ENCODE measurements at regions not wholly inside any gene's neighbourhood (a gene's known extent, or its start where the extent isn't known, plus 50 kb on each side); places are given as distances from the start of the nearest gene placed in this dataset.

DNA sequence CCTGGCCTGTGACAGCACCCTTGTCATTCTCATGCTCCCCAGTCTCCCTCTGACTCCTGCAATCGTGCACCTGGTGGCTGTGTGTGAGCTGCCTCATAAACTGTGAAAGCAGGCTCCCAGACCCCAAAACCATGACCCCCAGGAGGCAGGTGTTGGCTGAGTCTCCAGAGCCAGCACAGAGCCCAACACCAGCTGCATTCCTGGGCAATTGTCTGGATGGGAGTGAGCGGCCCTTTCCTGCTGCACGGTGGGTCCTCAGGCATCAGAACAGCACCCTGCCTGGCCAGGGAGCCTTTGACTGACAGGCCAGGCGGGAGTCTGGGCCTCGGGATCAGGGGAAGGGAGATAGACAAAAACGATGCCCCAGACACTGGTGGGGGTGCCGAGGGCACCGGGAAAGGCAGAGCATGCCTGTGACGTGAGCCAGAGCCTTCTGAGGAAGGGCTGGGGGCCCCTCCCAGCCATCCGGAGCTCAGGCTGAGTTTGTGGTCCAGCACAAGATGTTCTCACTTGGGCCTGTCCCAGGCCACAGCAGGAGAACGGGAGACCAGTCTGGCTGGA is 135.1 kb upstream of the GPC1 start:
- no peak for DNase-seq

DNA sequence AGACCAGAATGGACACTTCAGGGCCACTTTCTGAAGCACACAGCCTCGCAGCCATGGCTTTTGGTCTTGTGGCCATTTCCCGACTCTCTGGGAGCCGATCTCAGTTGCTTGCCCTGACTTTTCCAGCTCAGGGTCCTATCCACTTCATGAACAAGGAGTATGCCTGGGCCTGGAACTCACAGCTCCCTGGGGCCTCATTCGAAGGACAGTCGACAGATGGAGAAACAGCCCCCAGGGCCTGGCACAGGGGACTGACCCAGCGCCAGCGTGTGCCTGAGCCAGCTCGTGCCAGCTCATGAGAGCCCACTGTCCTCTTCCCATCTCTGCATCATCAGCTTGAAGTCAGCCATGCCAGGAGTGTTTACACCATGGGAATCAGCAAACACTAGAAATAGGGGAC is 134.6 kb upstream of the GPC1 start:
- no peak for DNase-seq

DNA sequence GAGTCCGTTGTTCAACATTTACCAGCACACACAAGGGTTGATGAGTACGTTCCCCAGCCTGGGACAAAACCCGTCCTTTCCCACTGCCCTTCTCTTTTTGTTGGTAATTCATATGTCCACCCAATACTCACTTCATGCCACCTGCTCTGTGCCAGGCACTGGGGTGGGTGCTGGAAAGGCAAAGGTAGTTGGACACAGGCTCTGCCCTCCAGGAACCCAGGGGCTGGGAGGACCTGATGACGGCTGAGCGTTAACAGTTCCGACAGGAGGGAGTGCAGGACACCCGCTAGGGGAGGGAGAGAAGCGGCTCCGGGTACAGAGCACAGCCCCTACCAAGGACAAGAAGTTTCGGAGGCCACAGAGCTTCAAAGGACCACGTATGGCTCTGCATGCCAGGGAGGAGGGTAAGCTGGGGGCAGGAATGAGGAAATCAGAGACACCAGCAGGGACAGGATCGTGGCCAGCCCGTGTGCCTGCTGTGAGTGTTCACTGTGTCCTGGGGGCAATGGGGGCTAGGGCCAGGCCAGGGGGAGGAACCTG is 134.1 kb upstream of the GPC1 start:
- DNase-seq = no peak

DNA sequence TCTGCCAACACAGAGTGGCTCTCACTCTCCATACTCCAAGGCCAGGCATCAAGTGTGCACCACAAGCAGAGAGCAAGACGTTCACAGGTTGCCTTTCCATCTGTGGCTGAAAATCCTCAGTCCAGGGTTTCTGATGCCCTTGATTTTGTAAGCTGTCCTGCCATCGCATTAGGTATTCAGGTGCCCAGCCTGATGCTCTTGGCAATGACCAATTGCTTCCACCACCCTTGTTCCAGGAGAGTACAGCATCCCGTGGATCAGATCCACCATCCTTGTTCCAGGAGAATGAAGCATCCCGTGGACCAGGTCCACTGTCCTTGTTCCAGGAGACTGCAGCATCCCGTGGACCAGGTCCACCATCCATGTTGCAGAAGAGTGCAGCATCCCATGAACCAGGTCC is 133.4 kb upstream of the GPC1 start:
- no peak for DNase-seq

GRCh38 chr2:240302933-240303595 is 132.4 kb upstream of the GPC1 start:
- DNase-seq = no peak

DNA sequence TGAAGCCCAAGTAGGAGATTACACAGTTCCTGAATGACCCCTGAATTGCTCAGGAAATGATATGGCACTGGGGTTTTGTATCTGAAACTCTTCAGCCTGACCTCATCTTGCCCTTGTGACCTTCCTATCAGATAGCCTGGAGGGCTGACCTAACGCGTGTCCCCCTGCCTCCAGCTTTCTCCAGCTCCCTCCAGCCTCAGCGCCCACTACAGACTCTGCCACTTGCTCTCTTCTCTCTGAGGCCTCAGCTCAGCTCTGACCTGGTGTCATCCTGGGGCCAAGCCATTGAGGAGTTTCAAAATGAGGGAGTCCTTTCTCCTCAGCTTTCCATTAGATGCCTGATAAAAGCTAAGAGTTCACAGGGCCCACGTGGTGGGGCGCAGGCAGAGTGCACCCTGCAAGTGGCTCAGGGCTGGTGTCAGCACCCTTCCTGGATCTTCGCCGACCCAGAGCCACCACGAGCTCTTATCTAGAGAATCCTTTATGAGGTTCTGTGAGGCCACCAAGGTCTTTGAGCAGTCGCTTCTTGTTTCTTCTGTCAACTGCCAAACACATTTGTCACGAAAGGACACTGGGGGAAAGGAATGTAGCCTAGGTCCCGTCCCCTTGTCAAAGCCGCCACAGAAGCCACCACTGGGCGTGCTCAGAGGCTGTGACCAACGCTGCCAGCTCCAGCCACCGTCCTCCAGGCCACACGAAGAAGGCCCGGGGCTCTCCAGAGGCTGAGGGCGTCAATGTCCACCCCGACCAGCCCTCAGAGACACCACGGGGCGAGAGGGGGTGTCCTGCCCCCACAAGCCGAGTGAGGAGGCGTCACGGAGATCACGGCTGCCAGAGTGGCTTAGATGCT is 131.3 kb upstream of the GPC1 start:
- no peak for DNase-seq

GRCh38 chr2:240304746-240305161 is 130.7 kb upstream of the GPC1 start:
- no peak for DNase-seq

- no peak for DNase-seq
Measured at GRCh38 chr2:240305369-240305962, 130.0 kb upstream of the GPC1 start.

DNA sequence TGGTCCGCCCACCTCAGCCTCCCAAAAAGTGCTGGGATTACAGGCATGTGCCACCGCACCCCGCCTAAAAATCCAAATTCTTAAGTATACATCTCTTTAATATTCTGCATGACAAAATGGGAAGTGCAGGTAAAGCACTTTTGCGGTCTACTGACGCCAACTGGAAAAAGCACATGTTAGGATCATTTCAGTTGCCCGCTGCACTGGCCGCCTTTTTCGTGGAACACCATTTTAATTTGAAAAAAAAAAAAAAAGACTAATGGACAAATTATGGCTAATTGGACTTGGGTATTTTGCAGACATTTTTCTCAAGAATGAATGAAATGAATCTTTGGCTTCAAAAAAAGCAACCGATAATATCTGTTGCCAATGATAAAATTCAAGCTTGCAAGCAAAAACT is 129.3 kb upstream of the GPC1 start:
- DNase-seq = no peak

DNA sequence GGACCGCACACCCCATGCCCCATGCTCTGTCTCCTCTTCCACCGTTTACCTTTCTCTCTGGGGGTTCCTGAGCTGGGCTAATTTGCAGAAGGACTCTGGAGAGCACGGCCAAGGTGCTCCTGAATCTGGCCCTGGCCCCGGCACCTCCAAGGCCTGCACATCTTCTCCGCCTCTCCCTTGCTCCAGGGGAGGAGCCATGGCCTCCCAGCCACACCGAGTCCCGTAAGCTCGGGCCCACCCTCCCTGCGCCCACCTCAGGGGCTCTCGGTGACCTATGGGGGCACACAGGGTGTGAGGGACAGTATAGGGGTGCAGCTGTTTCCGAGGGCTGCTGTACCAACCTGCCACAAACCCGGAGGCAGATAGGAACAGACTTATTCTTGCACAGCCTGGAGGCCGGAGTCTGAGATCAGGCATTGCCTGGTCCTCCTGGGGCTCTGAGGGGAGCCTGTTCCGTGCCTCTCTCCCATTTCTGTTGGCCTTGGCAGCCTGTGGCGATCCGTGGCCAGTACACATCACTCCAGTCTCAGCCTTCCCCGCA is 127.3 kb upstream of the GPC1 start:
- DNase-seq = no peak

DNA sequence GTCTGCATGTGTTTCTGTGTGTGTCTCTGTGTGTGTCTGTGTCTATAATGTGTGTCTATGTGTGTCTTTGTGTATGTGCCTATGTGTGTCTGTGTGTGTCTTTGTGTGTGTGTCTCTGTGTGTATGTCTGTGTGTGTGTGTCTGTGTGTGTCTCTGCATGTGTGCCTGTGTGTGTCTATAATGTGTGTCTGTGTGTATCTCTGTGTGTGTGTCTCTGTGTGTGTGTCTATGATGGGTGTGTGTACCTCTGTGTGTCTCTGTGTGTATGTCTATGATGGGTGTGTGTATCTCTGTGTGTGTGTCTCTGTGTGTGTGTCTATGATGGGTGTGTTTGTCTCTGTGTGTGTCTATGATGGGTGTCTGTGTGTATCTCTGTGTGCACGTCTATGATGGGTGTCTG is 126.2 kb upstream of the GPC1 start:
- DNase-seq = no peak

- DNase-seq = no peak
Measured at GRCh38 chr2:240310201-240310600, 125.3 kb upstream of the GPC1 start.

- no peak for DNase-seq
Measured at GRCh38 chr2:240310645-240311044, 124.8 kb upstream of the GPC1 start.

- no peak for DNase-seq
Measured at GRCh38 chr2:240311821-240312220, 123.6 kb upstream of the GPC1 start.

DNA sequence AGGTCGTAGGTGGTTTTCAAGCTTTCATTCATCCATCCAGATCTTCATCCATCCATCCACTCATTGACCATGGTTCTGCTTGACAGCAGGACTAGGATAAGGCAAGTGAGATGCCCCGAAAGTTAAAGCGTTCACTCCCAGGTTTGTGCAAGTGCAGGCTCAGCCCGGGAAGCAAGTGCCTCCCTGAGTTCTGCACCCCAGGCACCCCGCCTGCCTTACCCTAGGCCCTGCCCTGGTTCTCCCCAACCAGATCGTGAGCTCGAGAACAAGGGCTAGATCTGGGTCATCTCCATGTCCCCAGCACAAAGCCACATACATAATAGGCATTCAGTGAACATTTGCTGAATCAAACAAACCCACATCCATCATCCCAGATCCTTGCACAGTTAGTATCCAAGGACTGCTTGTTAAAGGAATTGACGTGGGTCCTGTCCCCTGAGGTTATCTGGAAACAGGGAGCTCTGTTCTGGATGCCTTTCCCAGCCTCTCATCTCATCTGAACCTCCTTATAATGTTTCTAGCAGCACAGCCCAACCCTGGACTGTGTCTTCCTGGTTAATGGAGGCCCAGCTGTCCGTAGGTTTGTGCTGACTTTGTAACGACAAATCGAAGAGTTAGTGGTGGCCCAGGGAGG is 116.1 kb upstream of the GPC1 start:
- DNase-seq = no peak

DNA sequence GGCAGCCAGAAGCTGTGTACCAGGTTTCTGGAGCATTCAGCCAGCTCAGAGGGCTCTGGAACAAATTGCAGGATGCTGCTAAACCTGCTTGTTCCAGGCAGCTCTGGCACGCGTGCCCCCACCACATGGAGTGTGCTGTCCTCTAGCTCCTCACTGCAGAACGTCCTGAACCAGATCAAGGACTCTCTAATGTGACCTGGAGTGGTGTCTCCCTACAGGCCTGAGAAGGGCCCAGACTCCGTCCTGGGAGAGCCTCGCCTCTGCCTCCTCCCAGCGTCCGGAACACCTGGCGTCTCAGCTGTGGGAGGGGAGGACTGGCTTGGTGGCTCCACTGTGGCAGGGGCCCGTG is 115.6 kb upstream of the GPC1 start:
- no peak for DNase-seq

DNA sequence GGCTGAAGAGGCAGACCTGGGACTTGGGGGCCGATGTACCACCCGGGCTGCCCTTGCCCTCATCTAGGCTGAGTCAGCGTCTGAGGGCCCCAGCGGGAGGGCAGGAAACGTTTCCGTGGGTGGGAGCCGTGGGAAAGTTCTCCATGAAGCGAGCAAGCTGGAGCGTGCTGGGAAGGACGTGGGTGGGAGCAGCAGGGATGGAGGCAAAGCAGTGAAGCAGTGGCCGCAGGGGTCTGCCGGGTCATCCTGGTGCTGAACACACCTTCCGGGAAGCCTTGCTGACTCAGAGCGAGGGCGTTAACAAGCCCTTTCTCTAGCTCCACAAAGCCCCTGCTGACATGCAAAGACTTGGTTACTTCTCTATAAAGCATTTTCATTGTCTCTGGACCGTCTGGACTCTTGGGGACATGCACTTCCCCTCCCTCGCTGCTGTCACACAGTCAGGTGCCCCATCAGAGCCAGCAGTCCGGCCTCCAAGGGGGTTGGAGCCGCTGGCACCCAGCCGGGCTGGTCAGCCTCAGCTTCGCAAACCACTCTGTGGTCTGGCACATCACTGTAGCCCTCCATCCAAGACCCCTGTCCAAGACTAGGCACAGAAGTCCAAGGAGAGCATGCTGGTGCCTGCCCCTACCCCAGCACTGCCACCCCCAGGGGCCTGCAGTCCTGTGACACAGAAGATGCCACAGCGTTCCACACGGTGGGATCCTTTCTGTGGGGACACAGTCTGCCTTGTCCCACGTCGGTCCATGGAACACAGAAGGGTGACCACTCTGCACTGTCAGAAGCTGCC is 115.1 kb upstream of the GPC1 start:
- no peak for DNase-seq

- DNase-seq = no peak
Measured at GRCh38 chr2:240322231-240322955, 113.1 kb upstream of the GPC1 start.

DNA sequence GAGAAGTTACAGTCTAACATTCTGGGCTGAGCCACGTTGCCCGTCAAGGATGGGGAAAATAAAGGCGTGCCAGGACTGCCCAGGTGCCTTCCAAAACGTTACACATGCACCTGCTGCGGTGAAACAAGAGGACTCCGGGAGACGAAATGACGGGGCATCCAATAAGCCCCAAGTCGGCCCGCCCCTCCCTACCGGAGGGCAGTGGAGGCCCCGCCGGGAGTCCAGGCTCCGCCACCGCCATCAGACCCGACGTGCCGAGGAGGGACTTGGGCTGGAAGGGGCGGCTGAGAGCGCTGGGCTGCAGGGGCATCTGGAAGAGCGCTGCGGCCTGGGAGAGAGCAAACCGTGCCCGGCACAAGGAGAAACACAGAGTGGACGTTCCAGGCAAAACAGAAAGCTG is 112.5 kb upstream of the GPC1 start:
- no peak for DNase-seq

- DNase-seq = no peak
Measured at GRCh38 chr2:240323601-240324291, 111.7 kb upstream of the GPC1 start.
